ENCODE measurements at regions not wholly inside any gene's neighbourhood (a gene's known extent, or its start where the extent isn't known, plus 50 kb on each side); places are given as distances from the start of the nearest gene placed in this dataset.

GRCh38 chr10:88190540-88191235 lies 327.3 kb downstream of the PTEN start:
- no peak for TF ChIP-seq CTCF (IDR thresholded peaks at IDR 0.05; ENCODE audit: insufficient read depth, low read length, missing control alignments)
- POLR2A ChIA-PET: no interaction called here
- CTCF ChIA-PET: no interaction called here
- no peak for DNase-seq (ENCODE audit: low read depth, low spot score)
- no peak overlapping the region for H3K4me3 ChIP-seq (ENCODE audit: low read depth, low read length)

GRCh38 chr10:88193018-88193417 lies 329.6 kb downstream of the PTEN start:
- DNase-seq (ENCODE audit: low read depth, low spot score): no peak
- no peak for TF ChIP-seq CTCF (IDR thresholded peaks at IDR 0.05; ENCODE audit: insufficient read depth, low read length, missing control alignments)
- ChIA-PET POLR2A (no interaction called here), CTCF (no interaction called here)
- H3K4me3 ChIP-seq (ENCODE audit: low read depth, low read length): no peak overlapping the region

GRCh38 chr10:88194041-88194887 lies 330.8 kb downstream of the PTEN start:
- TF ChIP-seq CTCF (IDR thresholded peaks at IDR 0.05; ENCODE audit: insufficient read depth, low read length, missing control alignments): no peak
- CTCF ChIA-PET: no interaction called here
- DNase-seq (ENCODE audit: low read depth, low spot score): no peak
- no peak overlapping the region for H3K4me3 ChIP-seq (ENCODE audit: low read depth, low read length)
- POLR2A ChIA-PET: no interaction called here

- ChIA-PET CTCF (no interaction called here), POLR2A (no interaction called here)
- DNase-seq (ENCODE audit: low read depth, low spot score): no peak
- H3K4me3 ChIP-seq (ENCODE audit: low read depth, low read length): no peak overlapping the region
- TF ChIP-seq CTCF (IDR thresholded peaks at IDR 0.05; ENCODE audit: insufficient read depth, low read length, missing control alignments): no peak
Measured at GRCh38 chr10:88194961-88195367, 331.5 kb downstream of the PTEN start.

GRCh38 chr10:88195841-88196240 lies 332.4 kb downstream of the PTEN start:
- POLR2A ChIA-PET: no interaction called here
- DNase-seq (ENCODE audit: low read depth, low spot score): no peak

More at GRCh38 chr10:88195841-88196240, 332.4 kb downstream of the PTEN start:
- H3K4me3 ChIP-seq (ENCODE audit: low read depth, low read length): no peak overlapping the region
- CTCF ChIA-PET: interaction anchor here (1.5 kb wide), 1 partner anchor 8 kb away, joined by 6 read pairs; no protein-coding TSS in a partner anchor
- no peak for TF ChIP-seq CTCF (IDR thresholded peaks at IDR 0.05; ENCODE audit: insufficient read depth, low read length, missing control alignments)
